ENCODE measurements at regions not wholly inside any gene's neighbourhood (a gene's known extent, or its start where the extent isn't known, plus 50 kb on each side); places are given as distances from the start of the nearest gene placed in this dataset.
"Not testable (repeated sequence)": the region's sequence is repeated elsewhere in the genome, so short reads cannot be mapped to it uniquely, and the experiment has no call there.

DNA sequence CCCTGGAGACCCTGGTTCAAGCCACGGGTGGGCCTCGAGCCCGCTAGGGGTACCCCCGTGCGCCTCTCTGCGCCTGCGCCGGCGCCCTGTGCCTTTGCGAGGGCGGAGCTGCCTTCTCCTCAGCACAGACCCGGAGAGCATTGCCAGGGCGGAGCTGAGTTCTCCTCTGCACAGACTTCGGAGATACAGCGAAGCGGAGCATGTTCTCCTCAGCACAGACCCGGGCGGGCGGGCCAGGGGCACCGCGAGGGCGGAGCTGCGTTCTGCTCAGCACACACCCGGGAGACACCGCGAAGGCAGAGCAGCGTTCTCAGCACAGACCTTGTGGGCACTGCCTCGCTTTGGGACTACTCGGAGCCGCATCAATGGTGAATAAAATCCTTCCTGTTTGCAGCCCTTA is 753.0 kb downstream of the SPATA31A1 start:
- TF ChIP-seq, protein P1, sequence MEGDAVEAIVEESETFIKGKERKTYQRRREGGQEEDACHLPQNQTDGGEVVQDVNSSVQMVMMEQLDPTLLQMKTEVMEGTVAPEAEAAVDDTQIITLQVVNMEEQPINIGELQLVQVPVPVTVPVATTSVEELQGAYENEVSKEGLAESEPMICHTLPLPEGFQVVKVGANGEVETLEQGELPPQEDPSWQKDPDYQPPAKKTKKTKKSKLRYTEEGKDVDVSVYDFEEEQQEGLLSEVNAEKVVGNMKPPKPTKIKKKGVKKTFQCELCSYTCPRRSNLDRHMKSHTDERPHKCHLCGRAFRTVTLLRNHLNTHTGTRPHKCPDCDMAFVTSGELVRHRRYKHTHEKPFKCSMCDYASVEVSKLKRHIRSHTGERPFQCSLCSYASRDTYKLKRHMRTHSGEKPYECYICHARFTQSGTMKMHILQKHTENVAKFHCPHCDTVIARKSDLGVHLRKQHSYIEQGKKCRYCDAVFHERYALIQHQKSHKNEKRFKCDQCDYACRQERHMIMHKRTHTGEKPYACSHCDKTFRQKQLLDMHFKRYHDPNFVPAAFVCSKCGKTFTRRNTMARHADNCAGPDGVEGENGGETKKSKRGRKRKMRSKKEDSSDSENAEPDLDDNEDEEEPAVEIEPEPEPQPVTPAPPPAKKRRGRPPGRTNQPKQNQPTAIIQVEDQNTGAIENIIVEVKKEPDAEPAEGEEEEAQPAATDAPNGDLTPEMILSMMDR (IDR thresholded peaks at IDR 0.05), result not testable (repeated sequence)
- not testable (repeated sequence) for TF ChIP-seq POLR2A, POLR2AphosphoS5 (IDR thresholded peaks at IDR 0.05)

Measured in sigmoid colon (tissue), 4 donors.